GM13977 (cell line): ENCODE measurements at regions not wholly inside any gene's neighbourhood (a gene's known extent, or its start where the extent isn't known, plus 50 kb on each side); places are given as distances from the start of the nearest gene placed in this dataset.

ENCODE experiments used
- DNase-seq: peaks from one replicate; pipeline ENCODE4 v3.0.0; 2012; ENCODE audit warnings: low spot score
- CTCF ChIP-seq: IDR thresholded peaks from 2 replicates; pipeline ENCODE4 v1.5.1; 2012; ENCODE audit warnings: mild to moderate bottlenecking, control low read depth; ENCODE audit not compliant: insufficient read depth; ENCODE audit errors: extremely low read depth, missing control alignments
- in situ Hi-C: fragments of 300-500 bp; cut with MboI; formaldehyde crosslinking; loops from one replicate; pipeline ENCODE4 v1.12.0; 2022; ENCODE audit warnings: low sequenced_read_pairs, low pct_unique_long_range_greater_than_20kb, mixed read lengths, inconsistent platforms; ENCODE audit not compliant: unreplicated experiment

- no peak for DNase-seq
- in situ Hi-C loops, result no loop called here
- no peak for TF ChIP-seq CTCF
Observed at GRCh38 chr14:53896726-53897125, 59.9 kb downstream of the BMP4 start.

GRCh38 chr14:53894456-53894855, 62.2 kb downstream of the BMP4 start:
- in situ Hi-C loops, result no loop called here
- peak; percentile 44 for DNase-seq
- no peak for TF ChIP-seq CTCF

- no peak for DNase-seq
- no peak for TF ChIP-seq CTCF
- in situ Hi-C loops, result no loop called here
Observed at GRCh38 chr14:53893374-53893773, 63.3 kb downstream of the BMP4 start.

GRCh38 chr14:53890611-53891101, 66.0 kb downstream of the BMP4 start:
- DNase-seq, result no peak
- TF ChIP-seq CTCF, result no peak
- in situ Hi-C loops, result no loop called here

- DNase-seq, result no peak
- in situ Hi-C loops, result no loop called here
- TF ChIP-seq CTCF, result no peak
Observed at GRCh38 chr14:53888535-53889386, 67.9 kb downstream of the BMP4 start.

- in situ Hi-C loops, result no loop called here
- no peak for TF ChIP-seq CTCF
- no peak for DNase-seq
Observed at GRCh38 chr14:53885136-53885640, 71.4 kb downstream of the BMP4 start.
